ENCODE measurements at regions not wholly inside any gene's neighbourhood (a gene's known extent, or its start where the extent isn't known, plus 50 kb on each side); places are given as distances from the start of the nearest gene placed in this dataset.
"Not testable (repeated sequence)": the region's sequence is repeated elsewhere in the genome, so short reads cannot be mapped to it uniquely, and the experiment has no call there.

- no peak for DNase-seq (ENCODE audit: low read depth in 2 of 2)
Observed at GRCh38 chr14:30221546-30221945, 293.9 kb upstream of the PRKD1 start.

GRCh38 chr14:30223385-30223785 lies 295.7 kb upstream of the PRKD1 start:
- DNase-seq (ENCODE audit: low read depth in 2 of 2) = no peak

GRCh38 chr14:30223966-30224365 lies 296.3 kb upstream of the PRKD1 start:
- no peak for DNase-seq (ENCODE audit: low read depth in 2 of 2)

GRCh38 chr14:30225176-30225575 lies 297.5 kb upstream of the PRKD1 start:
- no peak for DNase-seq (ENCODE audit: low read depth in 2 of 2)

- DNase-seq (ENCODE audit: low read depth in 2 of 2) = no peak
Observed at GRCh38 chr14:30227436-30227835, 299.8 kb upstream of the PRKD1 start.

GRCh38 chr14:30227876-30228275 lies 300.2 kb upstream of the PRKD1 start:
- DNase-seq (ENCODE audit: low read depth in 2 of 2) = no peak

GRCh38 chr14:30230719-30231118 lies 303.1 kb upstream of the PRKD1 start:
- DNase-seq (ENCODE audit: low read depth in 2 of 2) = no peak

GRCh38 chr14:30234966-30235365 lies 307.3 kb upstream of the PRKD1 start:
- DNase-seq (ENCODE audit: low read depth in 2 of 2) = no peak

- no peak for DNase-seq (ENCODE audit: low read depth in 2 of 2)
Observed at GRCh38 chr14:30235485-30235884, 307.8 kb upstream of the PRKD1 start.

- DNase-seq (ENCODE audit: low read depth in 2 of 2) = no peak
Observed at GRCh38 chr14:30238936-30239335, 311.3 kb upstream of the PRKD1 start.

- DNase-seq (ENCODE audit: low read depth in 2 of 2) = no peak
Observed at GRCh38 chr14:30240018-30240417, 312.4 kb upstream of the PRKD1 start.

GRCh38 chr14:30240685-30241084 lies 313.0 kb upstream of the PRKD1 start:
- DNase-seq (ENCODE audit: low read depth in 2 of 2) = no peak

GRCh38 chr14:30242744-30243143 lies 315.1 kb upstream of the PRKD1 start:
- no peak for DNase-seq (ENCODE audit: low read depth in 2 of 2)

- DNase-seq (ENCODE audit: low read depth in 2 of 2) = no peak
Observed at GRCh38 chr14:30243207-30243606, 315.6 kb upstream of the PRKD1 start.

GRCh38 chr14:30243805-30244204 lies 315.2 kb upstream of the G2E3 start:
- DNase-seq (ENCODE audit: low read depth in 2 of 2) = no peak

GRCh38 chr14:30244348-30244747 lies 314.6 kb upstream of the G2E3 start:
- not testable (repeated sequence) for DNase-seq (ENCODE audit: low read depth in 2 of 2)

GRCh38 chr14:30251017-30251416 lies 307.9 kb upstream of the G2E3 start:
- no peak for DNase-seq (ENCODE audit: low read depth in 2 of 2)

GRCh38 chr14:30251557-30252100 lies 307.3 kb upstream of the G2E3 start:
- no peak for DNase-seq (ENCODE audit: low read depth in 2 of 2)

GRCh38 chr14:30252151-30252550 lies 306.8 kb upstream of the G2E3 start:
- no peak for DNase-seq (ENCODE audit: low read depth in 2 of 2)

GRCh38 chr14:30252783-30253674 lies 305.9 kb upstream of the G2E3 start:
- DNase-seq (ENCODE audit: low read depth in 2 of 2) = no peak

- DNase-seq (ENCODE audit: low read depth in 2 of 2) = no peak
Observed at GRCh38 chr14:30256627-30257026, 302.3 kb upstream of the G2E3 start.

- DNase-seq (ENCODE audit: low read depth in 2 of 2) = no peak
Observed at GRCh38 chr14:30257946-30258661, 300.9 kb upstream of the G2E3 start.

Measured in stimulated activated CD4-positive, alpha-beta T cell treated with anti-CD3 and anti-CD28 coated beads, Interleukin-12 subunit alpha, Interleukin-12 subunit beta, amount 100 ng/mL, for 24 hours (primary cell).